GM12878 (cell line): ENCODE measurements at regions not wholly inside any gene's neighbourhood (a gene's known extent, or its start where the extent isn't known, plus 50 kb on each side); places are given as distances from the start of the nearest gene placed in this dataset.

Experiments
- ATAC-seq: fragments of 200-7000 bp; cut with Tn5 transposase; 3 replicates; pipeline ENCODE4 v1.9.1; 2020; ENCODE audit warnings: mild to moderate bottlenecking, moderate library complexity
- BruUV-seq: library from RNA; stranded (reverse); fragments of 400-500 nt; replicated peaks from 2 replicates; lab custom pipeline; 2021; lab: Mats Ljungman, UMichigan
- CTCF ChIA-PET: fragments of 300-600 bp; sonication (Branson Sonifier 250); formaldehyde crosslinking; extraction: SDS; loops from one replicate; lab custom pipeline; 2021; ENCODE audit warnings: inconsistent platforms; lab: Yijun Ruan, JAX
- POLR2A ChIA-PET: fragments of 350-600 bp; formaldehyde crosslinking; extraction: SDS; loops from one replicate; lab custom pipeline; 2021; ENCODE audit warnings: inconsistent platforms; lab: Charles Lee
- RAD21 ChIA-PET: fragments of 300-600 bp; sonication (Branson Sonifier 250); formaldehyde crosslinking; loops from one replicate; lab custom pipeline; 2023; ENCODE audit warnings: antibody characterized with exemption; ENCODE audit not compliant: unreplicated experiment; lab: Charles Lee
- SMC1A ChIA-PET: fragments of 300-600 bp; sonication (Branson Sonifier 250); formaldehyde crosslinking; loops from one replicate; lab custom pipeline; 2023; ENCODE audit not compliant: unreplicated experiment, uncharacterized antibody; lab: Charles Lee
- DNase-seq: peaks from one replicate; pipeline ENCODE4 v3.0.0-alpha.2; 2011; ENCODE audit warnings: low read depth, low spot score
- FAIRE-seq: peaks from 3 replicates; lab custom pipeline; 2011; peaks lifted over from hg19 to GRCh38; lab: Jason Lieb, UNC
- H2AFZ ChIP-seq: 2 replicates; pipeline ENCODE4 v1.6.0; 2011; ENCODE audit warnings: low read depth, low read length, control low read depth; ENCODE audit not compliant: control insufficient read depth
- H3K27ac ChIP-seq: 2 replicates; pipeline ENCODE4 v1.5.1; 2011; ENCODE audit warnings: control low read depth; ENCODE audit not compliant: control insufficient read depth, insufficient read depth
- H3K27me3 ChIP-seq, 2 experiments: replicated peaks in 1 of 2; 2 replicates each; pipeline versions ENCODE4 v1.6.0 to v1.6.1; 2011; ENCODE audit warnings: low read length in 1 of 2; ENCODE audit not compliant: control insufficient read depth in 2 of 2, insufficient read depth in 2 of 2
- H3K36me3 ChIP-seq, 2 experiments: 2 replicates each; pipeline ENCODE4 v1.5.1; 2011; ENCODE audit warnings: low read length in 1 of 2; ENCODE audit not compliant: control insufficient read depth in 2 of 2, insufficient read depth in 2 of 2
- H3K4me1 ChIP-seq: 2 replicates; pipeline ENCODE4 v1.6.1; 2011; ENCODE audit warnings: mild to moderate bottlenecking, low read length, moderate library complexity, mixed read lengths; ENCODE audit not compliant: control insufficient read depth, insufficient read depth
- H3K4me2 ChIP-seq: 2 replicates; pipeline ENCODE4 v1.6.0; 2011; ENCODE audit warnings: control low read depth; ENCODE audit not compliant: control insufficient read depth, insufficient read depth
- H3K4me3 ChIP-seq: fragments of 200-600 bp; sonication (generic); 2 replicates; pipeline ENCODE4 v1.5.1; 2016
- H3K79me2 ChIP-seq: 2 replicates; pipeline ENCODE4 v1.6.0; 2011; ENCODE audit warnings: low read length; ENCODE audit not compliant: control insufficient read depth, insufficient read depth
- H3K9ac ChIP-seq: 2 replicates; pipeline ENCODE4 v1.8.0; 2011; ENCODE audit warnings: low read length, control low read depth, mixed read lengths; ENCODE audit not compliant: control insufficient read depth, insufficient read depth
- H3K9me3 ChIP-seq: replicated peaks from 3 replicates; pipeline ENCODE4 v1.5.1; 2011; ENCODE audit warnings: mild to moderate bottlenecking, low read length; ENCODE audit not compliant: control insufficient read depth, insufficient read depth
- H4K20me1 ChIP-seq: 2 replicates; pipeline ENCODE4 v1.6.0; 2011; ENCODE audit not compliant: control insufficient read depth, insufficient read depth
- BCLAF1 ChIP-seq: fragments of 450-650 bp; IDR thresholded peaks from 2 replicates; pipeline ENCODE4 v1.6.1; 2017; ENCODE audit warnings: antibody characterized with exemption, mild to moderate bottlenecking, moderate library complexity
- ELK1 ChIP-seq: IDR thresholded peaks from 2 replicates; pipeline ENCODE4 v1.6.1; 2012; ENCODE audit warnings: low read depth, low read length, improper control_type of control experiment
- FOXK2 ChIP-seq: fragments of 450-650 bp; IDR thresholded peaks from 2 replicates; pipeline ENCODE4 v1.6.1; 2017; ENCODE audit warnings: mild to moderate bottlenecking, moderate library complexity
- JUNB ChIP-seq: IDR thresholded peaks from 2 replicates; pipeline ENCODE4 v1.6.1; 2016; ENCODE audit warnings: antibody characterized with exemption, mild to moderate bottlenecking
- NRF1 ChIP-seq: conservative IDR thresholded peaks from 2 replicates; pipeline ENCODE4 v1.6.1; 2011; ENCODE audit warnings: mild to moderate bottlenecking, low read depth, low read length, improper control_type of control experiment
- POLR2A ChIP-seq: IDR thresholded peaks from 2 replicates; pipeline ENCODE4 v1.6.1; 2011; ENCODE audit warnings: low read depth, mild to moderate bottlenecking, low read length
- SIX5 ChIP-seq: IDR thresholded peaks from 2 replicates; pipeline ENCODE4 v1.6.1; 2011; ENCODE audit warnings: mild to moderate bottlenecking, low read depth, low read length, moderate library complexity; ENCODE audit not compliant: severe bottlenecking
- SMARCA5 ChIP-seq: fragments of 450-650 bp; IDR thresholded peaks from 2 replicates; pipeline ENCODE4 v1.6.1; 2017; ENCODE audit warnings: mild to moderate bottlenecking
- SP1 ChIP-seq: IDR thresholded peaks from one replicate; pipeline ENCODE4 v1.6.1; 2011; ENCODE audit warnings: low read depth, low read length
- TARDBP ChIP-seq: IDR thresholded peaks from 2 replicates; pipeline ENCODE4 v1.6.1; 2016; ENCODE audit warnings: borderline replicate concordance
- ZBTB11 ChIP-seq: fragments of 450-650 bp; formaldehyde crosslinking; IDR thresholded peaks from 2 replicates; pipeline ENCODE4 v1.5.0; 2022; ENCODE audit warnings: mild to moderate bottlenecking, missing genetic modification characterization
- WGBS: methylation state at CpG from one replicate; pipeline ENCODE4 v1.1.6; 2016; ENCODE audit warnings: low lambda C conversion rate; ENCODE audit not compliant: insufficient replicate concordance, insufficient coverage; ENCODE audit errors: missing lambda C conversion rate; 5-methylcytosine and 5-hydroxymethylcytosine counted together
- in situ Hi-C: fragments of 300-500 bp; cut with MboI; formaldehyde crosslinking; loops from 9 replicates; pipeline ENCODE4 v1.14.3; 2018; ENCODE audit warnings: mixed read lengths
- intact Hi-C: fragments of 100-400 bp; cut with micrococcal nuclease; formaldehyde crosslinking; loops from one replicate; pipeline ENCODE4 v1.14.2; 2022; ENCODE audit not compliant: unreplicated experiment
- TF ChIP-seq, protein P1 (sequence below): fragments of 450-650 bp; IDR thresholded peaks from 2 replicates; pipeline ENCODE4 v1.6.1; 2017; ENCODE audit warnings: mild to moderate bottlenecking, moderate library complexity

DNA sequence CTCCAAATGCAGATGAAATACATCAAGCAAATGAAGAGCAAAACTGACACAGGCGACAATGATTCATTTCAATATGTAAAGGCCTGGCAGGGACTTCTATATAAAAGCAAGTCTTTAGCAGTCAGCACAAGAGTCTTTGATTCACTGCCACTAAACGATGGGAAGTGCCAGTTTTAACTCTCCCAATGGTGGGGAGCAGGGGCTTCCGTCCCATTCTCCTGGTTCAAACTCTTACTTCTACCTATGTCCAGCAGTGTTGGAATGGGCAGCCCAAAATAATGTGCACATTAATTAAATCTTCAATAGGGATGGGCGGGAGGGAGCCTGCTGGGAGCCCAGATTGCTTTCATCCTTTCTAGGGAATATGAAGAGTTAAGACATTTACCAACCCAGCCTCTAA, 97.5 kb upstream of the MDM1 start:
- WGBS, result 73% methylated on average over 3 of the region's 4 CpGs
- no peaks in the 10 kb centered on the region for H3K79me2 ChIP-seq
- BruUV-seq, result no TSS peak
- in situ Hi-C loops (no loop called here), intact Hi-C loops (no loop called here)
- H3K4me1 ChIP-seq, result no peaks in the 10 kb centered on the region
- no peak overlapping the region for H3K27ac ChIP-seq
- ATAC-seq (no peak), DNase-seq (no peak), FAIRE-seq (no peak)
- no peaks in the 10 kb centered on the region for H4K20me1 ChIP-seq
- RAD21 ChIA-PET, result no interaction called here
- H3K9me3 ChIP-seq, result no peaks in the 10 kb centered on the region
- SMC1A ChIA-PET, result interaction anchor here (1.0 kb wide), 1 partner anchor 18 kb away, joined by 3 read pairs; no protein-coding TSS in a partner anchor
- H3K4me3 ChIP-seq, result no peak overlapping the region
- POLR2A ChIA-PET, result interaction anchor here (0.6 kb wide), 1 partner anchor 10 kb away, joined by 3 read pairs; no protein-coding TSS in a partner anchor
- no peak overlapping the region for H3K4me2 ChIP-seq
- H2AFZ ChIP-seq, result no peak overlapping the region
- no peak overlapping the region for H3K9ac ChIP-seq
- no peaks in the 10 kb centered on the region for H3K27me3 ChIP-seq
- H3K36me3 ChIP-seq, result no peaks in the 10 kb centered on the region; a peak in 1 of 4 replicates
- CTCF ChIA-PET, result no interaction called here
- TF ChIP-seq ZBTB11, result no peak
- no peak for TF ChIP-seq JUNB
- no peak for TF ChIP-seq TARDBP
- TF ChIP-seq SIX5, result no peak
- no peak for TF ChIP-seq SMARCA5
- TF ChIP-seq BCLAF1, result no peak
- TF ChIP-seq ELK1, result no peak
- no peak for TF ChIP-seq FOXK2
- TF ChIP-seq, protein P1, sequence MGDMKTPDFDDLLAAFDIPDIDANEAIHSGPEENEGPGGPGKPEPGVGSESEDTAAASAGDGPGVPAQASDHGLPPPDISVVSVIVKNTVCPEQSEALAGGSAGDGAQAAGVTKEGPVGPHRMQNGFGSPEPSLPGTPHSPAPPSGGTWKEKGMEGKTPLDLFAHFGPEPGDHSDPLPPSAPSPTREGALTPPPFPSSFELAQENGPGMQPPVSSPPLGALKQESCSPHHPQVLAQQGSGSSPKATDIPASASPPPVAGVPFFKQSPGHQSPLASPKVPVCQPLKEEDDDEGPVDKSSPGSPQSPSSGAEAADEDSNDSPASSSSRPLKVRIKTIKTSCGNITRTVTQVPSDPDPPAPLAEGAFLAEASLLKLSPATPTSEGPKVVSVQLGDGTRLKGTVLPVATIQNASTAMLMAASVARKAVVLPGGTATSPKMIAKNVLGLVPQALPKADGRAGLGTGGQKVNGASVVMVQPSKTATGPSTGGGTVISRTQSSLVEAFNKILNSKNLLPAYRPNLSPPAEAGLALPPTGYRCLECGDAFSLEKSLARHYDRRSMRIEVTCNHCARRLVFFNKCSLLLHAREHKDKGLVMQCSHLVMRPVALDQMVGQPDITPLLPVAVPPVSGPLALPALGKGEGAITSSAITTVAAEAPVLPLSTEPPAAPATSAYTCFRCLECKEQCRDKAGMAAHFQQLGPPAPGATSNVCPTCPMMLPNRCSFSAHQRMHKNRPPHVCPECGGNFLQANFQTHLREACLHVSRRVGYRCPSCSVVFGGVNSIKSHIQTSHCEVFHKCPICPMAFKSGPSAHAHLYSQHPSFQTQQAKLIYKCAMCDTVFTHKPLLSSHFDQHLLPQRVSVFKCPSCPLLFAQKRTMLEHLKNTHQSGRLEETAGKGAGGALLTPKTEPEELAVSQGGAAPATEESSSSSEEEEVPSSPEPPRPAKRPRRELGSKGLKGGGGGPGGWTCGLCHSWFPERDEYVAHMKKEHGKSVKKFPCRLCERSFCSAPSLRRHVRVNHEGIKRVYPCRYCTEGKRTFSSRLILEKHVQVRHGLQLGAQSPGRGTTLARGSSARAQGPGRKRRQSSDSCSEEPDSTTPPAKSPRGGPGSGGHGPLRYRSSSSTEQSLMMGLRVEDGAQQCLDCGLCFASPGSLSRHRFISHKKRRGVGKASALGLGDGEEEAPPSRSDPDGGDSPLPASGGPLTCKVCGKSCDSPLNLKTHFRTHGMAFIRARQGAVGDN, result no peak
- no peak for TF ChIP-seq NRF1
- no peak for TF ChIP-seq SP1
- TF ChIP-seq POLR2A, result no peak
